Fibroblast of lung (primary cell): ENCODE measurements at regions not wholly inside any gene's neighbourhood (a gene's known extent, or its start where the extent isn't known, plus 50 kb on each side); places are given as distances from the start of the nearest gene placed in this dataset.

Experiments used
- EZH2 ChIP-seq: IDR thresholded peaks from 2 replicates; pipeline ENCODE4 v1.5.1; 2012; ENCODE audit warnings: low read length, control low read depth, mild to moderate bottlenecking; ENCODE audit errors: missing control alignments
- TF ChIP-seq, protein P1 (sequence below), 2 donors: IDR thresholded peaks in 1 of 2; conservative IDR thresholded peaks in 1 of 2; 1 replicate in 1 of 2; 2 replicates in 1 of 2; pipeline ENCODE4 v1.5.1; 2011 to 2012; ENCODE audit warnings: low read length in 2 of 2, control low read depth in 1 of 2, inconsistent platforms in 1 of 2, low read depth in 1 of 2, mild to moderate bottlenecking in 1 of 2

DNA sequence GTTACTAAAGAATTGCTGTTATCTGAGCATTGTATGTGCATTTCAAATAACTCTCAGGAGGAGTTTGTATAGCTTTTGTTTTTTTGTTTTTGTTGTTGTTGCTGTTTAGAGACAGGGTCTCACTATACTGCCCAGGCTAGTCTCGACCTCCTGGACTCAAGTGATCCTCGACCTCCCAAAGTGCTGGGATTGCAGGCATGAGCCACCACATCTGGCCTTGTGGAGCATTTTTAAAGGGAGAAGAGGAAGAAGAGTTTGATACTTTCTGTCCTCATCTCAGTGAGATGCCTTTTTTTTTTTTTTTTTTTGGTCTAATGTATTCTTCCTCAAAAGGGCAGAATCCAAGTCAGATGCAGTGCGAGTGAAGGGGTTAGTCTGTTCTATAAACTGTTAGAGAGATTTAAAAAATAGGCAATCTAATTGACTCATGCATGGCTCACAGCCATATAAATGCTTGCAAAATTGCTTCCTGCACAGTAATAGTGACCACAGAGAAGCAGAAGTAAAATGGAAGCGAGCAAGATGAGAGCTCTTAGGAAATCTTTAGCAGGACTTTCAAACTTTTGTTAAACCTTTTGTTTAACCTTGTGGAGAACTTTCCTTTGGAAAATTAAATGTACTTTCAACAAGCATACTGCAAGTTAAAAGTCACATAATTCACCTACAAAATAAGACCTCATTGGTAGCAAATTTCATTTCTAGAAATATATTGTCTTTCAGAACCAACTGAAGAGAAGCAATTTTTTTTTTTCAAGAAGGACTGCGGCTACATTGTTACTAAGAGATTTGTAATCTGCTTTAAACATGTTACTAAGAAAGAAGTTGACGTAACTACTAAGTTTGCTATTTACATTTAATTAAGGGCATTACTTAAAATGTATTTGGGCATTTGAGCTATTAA is 52.3 kb upstream of the ROCK1 start:
- TF ChIP-seq, protein P1, sequence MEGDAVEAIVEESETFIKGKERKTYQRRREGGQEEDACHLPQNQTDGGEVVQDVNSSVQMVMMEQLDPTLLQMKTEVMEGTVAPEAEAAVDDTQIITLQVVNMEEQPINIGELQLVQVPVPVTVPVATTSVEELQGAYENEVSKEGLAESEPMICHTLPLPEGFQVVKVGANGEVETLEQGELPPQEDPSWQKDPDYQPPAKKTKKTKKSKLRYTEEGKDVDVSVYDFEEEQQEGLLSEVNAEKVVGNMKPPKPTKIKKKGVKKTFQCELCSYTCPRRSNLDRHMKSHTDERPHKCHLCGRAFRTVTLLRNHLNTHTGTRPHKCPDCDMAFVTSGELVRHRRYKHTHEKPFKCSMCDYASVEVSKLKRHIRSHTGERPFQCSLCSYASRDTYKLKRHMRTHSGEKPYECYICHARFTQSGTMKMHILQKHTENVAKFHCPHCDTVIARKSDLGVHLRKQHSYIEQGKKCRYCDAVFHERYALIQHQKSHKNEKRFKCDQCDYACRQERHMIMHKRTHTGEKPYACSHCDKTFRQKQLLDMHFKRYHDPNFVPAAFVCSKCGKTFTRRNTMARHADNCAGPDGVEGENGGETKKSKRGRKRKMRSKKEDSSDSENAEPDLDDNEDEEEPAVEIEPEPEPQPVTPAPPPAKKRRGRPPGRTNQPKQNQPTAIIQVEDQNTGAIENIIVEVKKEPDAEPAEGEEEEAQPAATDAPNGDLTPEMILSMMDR (conservative IDR thresholded peaks at IDR 0.05 in 1 of 2, IDR thresholded peaks at IDR 0.05 in 1 of 2; ENCODE audit: low read depth in 1 of 2, low read length in 2 of 2) = no peak
- no peak for TF ChIP-seq EZH2
